ENCODE measurements at regions not wholly inside any gene's neighbourhood (a gene's known extent, or its start where the extent isn't known, plus 50 kb on each side); places are given as distances from the start of the nearest gene placed in this dataset.

DNA sequence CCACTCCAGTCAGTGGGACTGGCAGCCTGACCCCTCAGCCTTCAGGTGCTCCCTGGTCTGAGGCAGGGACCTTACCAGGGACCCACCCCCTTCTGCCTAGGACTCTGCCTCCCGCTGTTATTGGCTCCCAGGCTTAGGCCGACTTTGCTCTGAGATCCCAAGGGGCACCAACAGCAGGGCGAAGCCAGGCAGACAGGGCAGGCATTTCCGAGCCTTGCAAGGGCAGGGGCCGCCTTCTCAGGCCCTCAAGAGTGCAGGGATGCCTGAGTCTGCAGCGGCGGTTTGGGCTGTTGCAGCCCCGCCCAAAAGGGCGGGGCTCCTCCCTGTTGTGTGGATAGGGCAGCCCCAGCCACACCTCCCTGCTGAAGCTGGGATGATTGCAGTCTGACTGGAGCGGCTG, 644.6 kb downstream of the PRR16 start:
- in situ Hi-C loops (cut with HindIII; ENCODE audit: low sequenced_read_pairs) = no loop called here
- no peak for DNase-seq (ENCODE audit: low read depth, low spot score)
- TF ChIP-seq CTCF (IDR thresholded peaks at IDR 0.05; ENCODE audit: low read depth, low read length) = no peak
- no peak overlapping the region for H3K4me3 ChIP-seq (ENCODE audit: low read depth, low read length)

DNA sequence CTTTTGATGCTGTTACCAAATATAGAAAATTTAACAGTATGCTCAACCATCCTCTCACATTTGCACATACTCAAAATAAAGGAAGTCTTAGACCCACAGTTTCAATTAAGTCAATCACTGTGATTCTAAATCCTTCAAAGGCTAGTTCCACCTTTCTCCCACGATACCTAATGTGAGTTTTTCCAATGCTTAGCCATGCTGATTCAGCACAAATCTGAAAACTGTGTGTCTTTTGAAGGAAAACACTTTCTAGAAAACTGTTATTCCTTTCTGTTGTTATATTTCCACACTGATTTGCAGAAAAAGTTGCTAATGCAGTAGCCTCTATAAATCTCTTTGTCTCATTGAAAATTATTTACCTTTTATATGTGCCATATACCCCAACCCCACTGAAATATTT, 645.7 kb downstream of the PRR16 start:
- no peak for TF ChIP-seq CTCF (IDR thresholded peaks at IDR 0.05; ENCODE audit: low read depth, low read length)
- no peak overlapping the region for H3K4me3 ChIP-seq (ENCODE audit: low read depth, low read length)
- no peak for DNase-seq (ENCODE audit: low read depth, low spot score)
- in situ Hi-C loops (cut with HindIII; ENCODE audit: low sequenced_read_pairs) = no loop called here

DNA sequence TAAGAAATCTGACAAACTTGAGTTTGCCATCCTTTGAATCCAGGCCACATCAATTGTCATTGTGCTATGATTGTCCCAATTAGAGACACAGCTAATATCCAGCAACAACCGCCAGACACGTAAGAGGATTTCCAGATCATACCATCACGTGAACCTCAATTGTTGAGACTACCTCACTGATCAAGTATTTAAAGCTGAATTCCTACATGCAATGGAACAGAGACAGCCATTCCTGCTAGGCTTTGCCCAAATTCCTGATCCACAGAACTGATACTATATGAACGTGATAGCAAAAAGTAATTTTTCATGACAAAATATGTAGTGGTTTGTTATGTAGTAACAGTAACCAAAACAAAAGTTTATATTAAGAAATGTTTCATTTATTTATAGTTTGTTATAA, 657.7 kb downstream of the PRR16 start:
- in situ Hi-C loops (cut with HindIII; ENCODE audit: low sequenced_read_pairs) = no loop called here
- no peak for TF ChIP-seq CTCF (IDR thresholded peaks at IDR 0.05; ENCODE audit: low read depth, low read length)

GRCh38 chr5:121138495-121138907, 674.4 kb downstream of the PRR16 start:
- in situ Hi-C loops (cut with HindIII; ENCODE audit: low sequenced_read_pairs) = no loop called here
- TF ChIP-seq CTCF (IDR thresholded peaks at IDR 0.05; ENCODE audit: low read depth, low read length) = no peak
- no peak for DNase-seq (ENCODE audit: low read depth, low spot score)
- H3K4me3 ChIP-seq (ENCODE audit: low read depth, low read length) = no peak overlapping the region

More for the DNA sequence above, 657.7 kb downstream of the PRR16 start:
- no peak for DNase-seq (ENCODE audit: low read depth, low spot score)
- no peak overlapping the region for H3K4me3 ChIP-seq (ENCODE audit: low read depth, low read length)

GRCh38 chr5:121138952-121139351, 674.9 kb downstream of the PRR16 start:
- H3K4me3 ChIP-seq (ENCODE audit: low read depth, low read length) = no peak overlapping the region
- no peak for TF ChIP-seq CTCF (IDR thresholded peaks at IDR 0.05; ENCODE audit: low read depth, low read length)
- DNase-seq (ENCODE audit: low read depth, low spot score) = no peak
- in situ Hi-C loops (cut with HindIII; ENCODE audit: low sequenced_read_pairs) = no loop called here

- H3K4me3 ChIP-seq (ENCODE audit: low read depth, low read length) = no peak overlapping the region
- TF ChIP-seq CTCF (IDR thresholded peaks at IDR 0.05; ENCODE audit: low read depth, low read length) = no peak
- in situ Hi-C loops (cut with HindIII; ENCODE audit: low sequenced_read_pairs) = no loop called here
- peak; percentile 51 for DNase-seq (ENCODE audit: low read depth, low spot score)
Observed at GRCh38 chr5:121144764-121145163, 680.7 kb downstream of the PRR16 start.

GRCh38 chr5:121151534-121151933, 687.4 kb downstream of the PRR16 start:
- in situ Hi-C loops (cut with HindIII; ENCODE audit: low sequenced_read_pairs) = no loop called here
- no peak for TF ChIP-seq CTCF (IDR thresholded peaks at IDR 0.05; ENCODE audit: low read depth, low read length)
- DNase-seq (ENCODE audit: low read depth, low spot score) = no peak

More at GRCh38 chr5:121151534-121151933, 687.4 kb downstream of the PRR16 start:
- no peak overlapping the region for H3K4me3 ChIP-seq (ENCODE audit: low read depth, low read length)

Measured in astrocyte of the spinal cord (primary cell).